NCI-H1105 treated with DMSO at 0.1 percent for 48 hours (cell line): ENCODE measurements at regions not wholly inside any gene's neighbourhood (a gene's known extent, or its start where the extent isn't known, plus 50 kb on each side); places are given as distances from the start of the nearest gene placed in this dataset.

Experiments
- DNase-seq: peaks from one replicate; lab custom pipeline; 2025; lab: John Stamatoyannopoulos, UW

- DNase-seq = no peak
Observed at GRCh38 chr18:8944871-8945245, 157.6 kb upstream of the NDUFV2 start.

DNA sequence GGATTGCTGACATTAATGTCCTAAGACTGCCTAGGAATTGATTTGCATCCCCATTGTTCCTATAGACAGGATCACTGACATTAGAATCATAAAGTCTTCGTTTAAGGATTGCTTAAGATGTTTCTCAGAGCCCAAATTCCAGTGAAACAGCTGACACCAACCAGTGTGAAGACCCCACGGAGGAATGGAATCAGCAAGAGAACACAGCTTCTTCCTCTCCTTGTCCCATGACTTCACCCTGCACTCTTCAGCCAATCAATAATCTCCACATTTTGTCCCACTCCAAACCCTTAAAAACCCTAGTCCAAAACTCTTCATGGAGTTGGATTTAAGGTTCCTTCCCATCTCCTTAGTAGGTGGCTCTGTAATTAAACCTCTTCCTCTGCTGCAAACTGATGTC, 157.0 kb upstream of the NDUFV2 start:
- no peak for DNase-seq

DNA sequence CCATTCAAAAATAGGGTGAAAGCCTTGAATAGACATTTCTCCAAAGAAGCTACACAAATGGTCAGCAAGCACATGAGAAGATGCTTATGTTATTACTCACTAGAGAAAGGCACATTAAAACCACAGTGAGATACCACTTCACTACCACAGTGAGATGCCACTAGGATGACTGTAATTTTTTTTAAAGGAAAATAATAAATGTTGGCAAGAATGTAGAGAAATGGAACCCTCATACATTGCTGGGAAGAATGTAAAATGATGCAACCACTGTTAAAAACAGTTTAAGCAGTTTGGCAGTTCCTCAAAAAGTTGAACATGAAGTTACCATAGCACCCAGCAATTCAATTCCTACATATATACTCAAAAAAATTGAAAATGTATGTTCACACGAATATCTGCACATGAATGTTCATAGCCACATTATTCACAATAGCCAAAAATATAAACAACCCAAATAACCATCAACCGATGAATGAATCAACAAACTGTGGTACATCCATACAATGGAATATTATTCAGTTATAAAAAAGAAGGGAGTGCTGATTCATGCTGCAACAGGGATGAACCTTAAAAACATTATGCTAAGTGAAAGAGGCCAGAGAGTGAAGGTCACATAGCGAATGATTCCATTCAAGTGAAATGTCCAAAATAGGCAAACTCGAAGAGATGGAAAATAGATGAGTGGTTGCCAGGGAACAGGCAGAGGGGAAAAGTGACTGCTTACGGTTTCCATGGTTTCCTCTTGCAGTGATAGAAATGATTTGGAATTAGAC, 156.2 kb upstream of the NDUFV2 start:
- no peak for DNase-seq

- no peak for DNase-seq
Observed at GRCh38 chr18:8947566-8947965, 154.9 kb upstream of the NDUFV2 start.

DNA sequence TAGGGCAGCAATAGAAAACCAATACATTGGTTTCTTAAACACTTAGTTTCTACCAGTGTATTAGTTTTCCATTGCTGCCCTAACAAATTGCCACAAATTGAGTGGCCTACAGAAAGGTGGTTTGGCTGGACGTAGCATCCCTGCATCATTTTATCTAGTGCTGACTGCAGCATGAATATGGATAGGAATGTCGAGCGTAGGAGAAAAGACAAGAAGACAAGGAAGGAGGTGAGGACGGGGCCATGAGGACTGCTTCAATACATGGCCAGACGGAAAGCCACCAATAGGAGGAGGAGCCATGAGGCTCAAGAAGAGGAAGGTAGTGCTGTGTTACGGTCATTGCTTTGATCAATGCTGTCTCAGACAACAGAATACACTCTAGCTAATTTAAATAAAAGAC, 154.5 kb upstream of the NDUFV2 start:
- no peak for DNase-seq

DNA sequence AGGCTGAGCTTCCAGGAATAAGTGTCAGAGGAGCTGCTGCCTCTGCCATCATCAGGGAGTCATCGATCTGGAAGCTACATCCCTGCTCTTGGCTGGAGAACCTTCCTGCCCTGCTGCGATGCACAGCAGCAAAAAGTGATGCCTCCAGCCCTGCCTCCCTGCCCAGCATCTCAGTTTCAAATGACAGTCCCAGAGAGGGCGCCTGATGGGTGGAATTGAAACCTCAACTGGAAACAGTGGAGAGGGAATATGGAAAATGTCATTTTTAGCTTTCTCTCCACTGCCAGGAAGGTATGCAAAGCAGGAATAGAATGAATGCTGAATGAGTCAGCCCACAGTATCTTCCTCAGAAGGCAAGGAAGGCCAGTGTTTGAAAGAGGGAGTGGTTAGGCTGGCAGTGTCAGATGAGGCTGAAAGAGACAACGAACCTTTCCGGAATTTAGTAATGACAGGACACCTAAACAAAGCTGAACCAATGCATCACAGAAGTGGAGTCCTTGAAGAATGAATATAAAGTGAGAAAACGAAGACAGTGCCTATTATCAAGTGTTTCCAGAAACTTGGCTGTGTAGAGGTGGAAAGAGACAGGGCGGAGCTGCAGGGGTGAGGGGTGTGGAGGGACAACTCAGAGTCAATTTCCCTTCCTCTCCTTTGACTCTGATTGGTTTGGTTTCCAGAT, 153.9 kb upstream of the NDUFV2 start:
- no peak for DNase-seq

GRCh38 chr18:8949206-8949605, 153.3 kb upstream of the NDUFV2 start:
- no peak for DNase-seq

- DNase-seq = no peak
Observed at GRCh38 chr18:8951491-8951890, 151.0 kb upstream of the NDUFV2 start.

- DNase-seq = no peak
Observed at GRCh38 chr18:8952174-8952573, 150.3 kb upstream of the NDUFV2 start.

- no peak for DNase-seq
Observed at GRCh38 chr18:8952769-8953760, 149.4 kb upstream of the NDUFV2 start.

DNA sequence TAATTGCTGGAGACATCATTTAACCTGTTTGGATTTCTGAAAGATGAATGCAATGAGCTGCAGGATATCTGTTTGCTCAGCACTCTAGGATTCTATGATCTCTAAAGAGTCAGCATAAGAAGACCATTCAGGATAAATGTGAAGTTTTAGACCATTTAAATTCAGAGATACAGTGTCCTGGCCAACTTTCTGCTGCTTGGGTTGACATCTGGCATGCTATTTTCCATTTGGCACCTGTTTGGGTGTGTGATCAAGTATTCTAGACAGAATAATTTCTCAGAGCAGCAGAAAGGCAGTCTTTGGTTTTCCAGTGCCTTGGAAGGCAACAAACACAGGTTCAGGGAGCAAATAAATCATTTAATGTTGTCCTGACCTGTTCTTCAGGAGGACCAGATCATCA, 144.8 kb upstream of the NDUFV2 start:
- no peak for DNase-seq

- DNase-seq = no peak
Observed at GRCh38 chr18:8958660-8959059, 143.8 kb upstream of the NDUFV2 start.

- no peak for DNase-seq
Observed at GRCh38 chr18:8959551-8960135, 142.9 kb upstream of the NDUFV2 start.

GRCh38 chr18:8960740-8961657, 141.5 kb upstream of the NDUFV2 start:
- no peak for DNase-seq

GRCh38 chr18:8962192-8962779, 140.2 kb upstream of the NDUFV2 start:
- no peak for DNase-seq

DNA sequence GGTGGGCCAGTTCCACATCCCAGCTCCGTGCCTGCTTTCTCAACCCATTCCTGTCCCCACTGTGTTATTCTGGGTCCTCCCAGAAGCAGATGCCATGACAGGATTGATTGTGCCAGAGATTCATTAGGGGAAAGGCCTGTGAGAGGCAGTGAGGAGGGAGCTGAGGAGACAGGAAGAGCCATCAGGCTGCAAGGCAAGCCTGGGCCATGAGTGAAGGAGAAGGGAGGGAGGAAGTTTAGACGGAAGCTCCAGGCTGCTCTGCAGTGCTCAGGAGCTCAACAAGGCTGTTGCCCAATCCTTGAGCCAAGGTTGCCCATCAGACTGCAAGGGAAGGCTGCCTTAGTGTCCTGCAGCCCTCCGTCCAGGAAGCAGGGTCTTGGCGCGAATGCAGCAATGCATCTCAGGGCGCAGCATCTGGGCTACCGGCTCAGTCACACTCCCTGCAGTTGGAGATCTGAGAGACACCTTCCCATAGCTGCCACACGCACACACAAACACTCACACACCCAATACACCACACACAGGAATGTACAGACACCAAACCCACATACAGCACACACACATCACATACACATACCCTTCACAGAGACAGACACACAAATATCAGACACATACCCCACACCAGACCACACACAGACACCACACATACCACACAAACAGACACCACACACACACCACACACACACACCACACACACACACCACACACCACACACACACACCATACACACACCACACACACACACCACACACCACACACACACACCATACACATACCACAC, 139.5 kb upstream of the NDUFV2 start:
- no peak for DNase-seq

DNA sequence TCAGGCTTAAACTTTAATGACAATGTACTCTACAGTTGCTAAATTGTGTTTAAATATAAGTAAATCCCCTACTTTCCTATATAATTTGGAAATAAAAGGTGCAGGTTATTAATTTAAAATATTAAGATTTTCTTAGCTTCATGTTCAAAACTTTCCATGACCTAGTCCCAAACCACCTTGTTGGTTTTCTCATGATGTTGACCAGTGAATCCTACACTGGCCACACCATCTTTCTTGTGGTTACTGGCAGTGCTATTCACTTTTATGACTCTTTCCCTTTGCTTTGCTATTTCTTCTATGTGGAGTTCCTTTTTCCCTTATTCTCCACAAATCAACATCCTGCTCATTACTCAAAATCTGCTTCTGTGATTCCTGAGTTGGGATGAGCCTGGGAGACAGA, 138.6 kb upstream of the NDUFV2 start:
- no peak for DNase-seq

DNA sequence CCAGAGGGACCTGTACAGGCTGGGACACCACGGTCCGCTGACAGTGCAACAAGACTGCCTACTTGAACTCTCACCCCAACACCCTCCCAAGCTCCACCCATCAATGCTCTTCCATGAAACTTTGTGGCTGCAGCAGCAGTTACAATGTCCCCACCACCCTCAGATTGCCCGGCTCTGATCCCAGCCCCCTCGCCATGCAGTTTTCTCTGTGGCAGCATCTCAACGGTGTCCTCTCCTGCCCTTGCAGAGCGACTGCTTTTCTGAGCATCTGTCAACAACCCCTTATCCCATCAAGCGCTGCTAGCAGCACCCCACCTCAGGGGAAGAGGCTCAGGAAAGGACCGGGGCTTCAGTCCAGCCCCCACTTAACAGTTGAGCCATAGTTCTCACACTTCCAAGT, 137.1 kb upstream of the NDUFV2 start:
- no peak for DNase-seq

DNA sequence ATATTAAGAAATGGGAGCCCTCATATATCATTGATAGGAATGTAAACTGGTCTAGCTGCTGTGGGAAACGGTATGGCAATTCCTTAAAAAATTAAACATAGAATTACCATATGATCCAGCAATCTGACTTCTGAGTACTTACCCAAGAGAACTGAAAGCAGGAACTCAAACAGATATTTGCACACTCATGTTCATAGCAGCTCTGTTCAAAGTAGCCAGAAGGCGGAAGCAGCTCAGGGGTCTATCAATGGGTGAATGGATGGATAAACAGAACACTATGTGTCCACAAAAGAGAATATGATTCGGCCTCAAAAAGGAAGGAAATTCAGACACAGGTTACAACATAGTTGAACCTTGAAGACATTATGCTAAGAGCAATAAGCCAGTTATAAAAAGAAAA, 135.7 kb upstream of the NDUFV2 start:
- no peak for DNase-seq

DNA sequence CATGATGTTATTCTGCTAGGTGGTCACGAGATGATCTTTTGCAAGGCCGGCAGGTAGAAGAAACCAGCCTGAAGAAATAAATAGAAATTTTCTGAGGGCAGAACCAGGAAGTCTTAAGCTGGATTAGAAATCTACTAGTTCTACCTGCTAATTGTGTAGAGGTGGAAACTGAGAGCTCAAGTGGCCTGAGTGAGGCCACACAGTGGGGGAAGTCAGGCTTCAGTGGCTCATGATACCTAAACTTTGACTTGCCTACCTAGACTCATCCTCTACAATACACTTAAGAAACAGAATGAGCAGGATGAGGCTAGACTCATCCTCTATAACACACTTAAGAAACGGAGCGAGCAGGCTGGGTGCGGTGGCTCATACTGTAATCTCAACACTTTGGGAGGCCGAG, 134.9 kb upstream of the NDUFV2 start:
- DNase-seq = no peak
